ENCODE measurements at regions not wholly inside any gene's neighbourhood (a gene's known extent, or its start where the extent isn't known, plus 50 kb on each side); places are given as distances from the start of the nearest gene placed in this dataset.

- no peak overlapping the region for H3K27ac Mint-ChIP-seq
- intact Hi-C loops (cut with micrococcal nuclease), result no loop called here
- no peaks in the 10 kb centered on the region for H3K4me1 Mint-ChIP-seq
- no peaks in the 10 kb centered on the region for H3K36me3 Mint-ChIP-seq (ENCODE audit: low read depth)
- H3K27me3 Mint-ChIP-seq, result no peaks in the 10 kb centered on the region
- no peak overlapping the region for H3K4me3 Mint-ChIP-seq
- DNase-seq, result no peak
- H3K9me3 Mint-ChIP-seq, result peaks cover 3% of the 10 kb centered on the region
These were observed 1436.8 kb upstream of the PCDH9 start for GRCh38 chr13:68666774-68667397.

- Mint-ChIP-seq H3K27ac (no peak overlapping the region), H3K4me1 (no peaks in the 10 kb centered on the region), H3K36me3 (ENCODE audit: low read depth) (no peaks in the 10 kb centered on the region), H3K27me3 (no peaks in the 10 kb centered on the region), H3K9me3 (peaks cover 12% of the 10 kb centered on the region), H3K4me3 (no peak overlapping the region)
- no peak for DNase-seq
- intact Hi-C loops (cut with micrococcal nuclease), result no loop called here
These were observed 1415.7 kb upstream of the PCDH9 start for GRCh38 chr13:68645814-68646213.

GRCh38 chr13:68644611-68645010, 1414.5 kb upstream of the PCDH9 start:
- Mint-ChIP-seq H3K9me3 (peaks cover 12% of the 10 kb centered on the region), H3K4me3 (no peak overlapping the region), H3K4me1 (no peaks in the 10 kb centered on the region), H3K27me3 (no peaks in the 10 kb centered on the region), H3K27ac (no peak overlapping the region), H3K36me3 (ENCODE audit: low read depth) (no peaks in the 10 kb centered on the region)
- no peak for DNase-seq
- intact Hi-C loops (cut with micrococcal nuclease), result no loop called here

GRCh38 chr13:68636784-68637183, 1406.6 kb upstream of the PCDH9 start:
- DNase-seq, result no peak
- peaks cover 6% of the 10 kb centered on the region for H3K9me3 Mint-ChIP-seq
- H3K36me3 Mint-ChIP-seq (ENCODE audit: low read depth), result no peaks in the 10 kb centered on the region
- no peaks in the 10 kb centered on the region for H3K4me1 Mint-ChIP-seq
- intact Hi-C loops (cut with micrococcal nuclease), result no loop called here
- H3K4me3 Mint-ChIP-seq, result no peak overlapping the region
- H3K27me3 Mint-ChIP-seq, result no peaks in the 10 kb centered on the region
- H3K27ac Mint-ChIP-seq, result no peak overlapping the region

GRCh38 chr13:68628994-68629393, 1398.9 kb upstream of the PCDH9 start:
- H3K9me3 Mint-ChIP-seq, result peaks cover 9% of the 10 kb centered on the region
- no peaks in the 10 kb centered on the region for H3K4me1 Mint-ChIP-seq
- H3K4me3 Mint-ChIP-seq, result no peak overlapping the region
- no peaks in the 10 kb centered on the region for H3K27me3 Mint-ChIP-seq
- no peak overlapping the region for H3K27ac Mint-ChIP-seq
- H3K36me3 Mint-ChIP-seq (ENCODE audit: low read depth), result no peaks in the 10 kb centered on the region
- intact Hi-C loops (cut with micrococcal nuclease), result no loop called here
- DNase-seq, result no peak

- H3K27me3 Mint-ChIP-seq, result no peaks in the 10 kb centered on the region
- H3K4me1 Mint-ChIP-seq, result no peaks in the 10 kb centered on the region
- no peak for DNase-seq
- H3K4me3 Mint-ChIP-seq, result no peak overlapping the region
- intact Hi-C loops (cut with micrococcal nuclease), result no loop called here
- no peak overlapping the region for H3K27ac Mint-ChIP-seq
- H3K36me3 Mint-ChIP-seq (ENCODE audit: low read depth), result no peaks in the 10 kb centered on the region
- H3K9me3 Mint-ChIP-seq, result peaks cover 9% of the 10 kb centered on the region
These were observed 1397.2 kb upstream of the PCDH9 start for GRCh38 chr13:68627379-68627778.

GRCh38 chr13:68616600-68617222, 1386.6 kb upstream of the PCDH9 start:
- H3K4me3 Mint-ChIP-seq, result no peak overlapping the region
- no peaks in the 10 kb centered on the region for H3K27me3 Mint-ChIP-seq
- intact Hi-C loops (cut with micrococcal nuclease), result no loop called here
- H3K4me1 Mint-ChIP-seq, result no peaks in the 10 kb centered on the region
- peaks cover 15% of the 10 kb centered on the region for H3K9me3 Mint-ChIP-seq
- H3K36me3 Mint-ChIP-seq (ENCODE audit: low read depth), result no peaks in the 10 kb centered on the region
- H3K27ac Mint-ChIP-seq, result no peak overlapping the region
- DNase-seq, result no peak

- no peaks in the 10 kb centered on the region for H3K36me3 Mint-ChIP-seq (ENCODE audit: low read depth)
- no peak overlapping the region for H3K4me3 Mint-ChIP-seq
- H3K4me1 Mint-ChIP-seq, result no peaks in the 10 kb centered on the region
- H3K9me3 Mint-ChIP-seq, result peaks cover 10% of the 10 kb centered on the region
- no peak overlapping the region for H3K27ac Mint-ChIP-seq
- intact Hi-C loops (cut with micrococcal nuclease), result no loop called here
- no peak for DNase-seq
- no peaks in the 10 kb centered on the region for H3K27me3 Mint-ChIP-seq
These were observed 1379.5 kb upstream of the PCDH9 start for GRCh38 chr13:68609661-68610060.

GRCh38 chr13:68608147-68608546, 1378.0 kb upstream of the PCDH9 start:
- no peaks in the 10 kb centered on the region for H3K27me3 Mint-ChIP-seq
- no peak overlapping the region for H3K4me3 Mint-ChIP-seq
- H3K9me3 Mint-ChIP-seq, result peaks cover 10% of the 10 kb centered on the region
- H3K27ac Mint-ChIP-seq, result no peak overlapping the region
- intact Hi-C loops (cut with micrococcal nuclease), result no loop called here
- H3K36me3 Mint-ChIP-seq (ENCODE audit: low read depth), result no peaks in the 10 kb centered on the region
- DNase-seq, result no peak
- H3K4me1 Mint-ChIP-seq, result no peaks in the 10 kb centered on the region

GRCh38 chr13:68597641-68598040, 1367.5 kb upstream of the PCDH9 start:
- no peak overlapping the region for H3K4me3 Mint-ChIP-seq
- no peaks in the 10 kb centered on the region for H3K27me3 Mint-ChIP-seq

GRCh38 chr13:68588623-68589022, 1358.5 kb upstream of the PCDH9 start:
- no peaks in the 10 kb centered on the region for H3K27me3 Mint-ChIP-seq
- no peaks in the 10 kb centered on the region for H3K9me3 Mint-ChIP-seq
- H3K4me1 Mint-ChIP-seq, result no peaks in the 10 kb centered on the region
- H3K36me3 Mint-ChIP-seq (ENCODE audit: low read depth), result no peaks in the 10 kb centered on the region
- H3K4me3 Mint-ChIP-seq, result no peak overlapping the region
- no peak for DNase-seq
- H3K27ac Mint-ChIP-seq, result no peak overlapping the region
- intact Hi-C loops (cut with micrococcal nuclease), result no loop called here

More at GRCh38 chr13:68597641-68598040, 1367.5 kb upstream of the PCDH9 start:
- Mint-ChIP-seq H3K9me3 (no peaks in the 10 kb centered on the region), H3K36me3 (ENCODE audit: low read depth) (no peaks in the 10 kb centered on the region), H3K4me1 (no peaks in the 10 kb centered on the region), H3K27ac (no peak overlapping the region)
- intact Hi-C loops (cut with micrococcal nuclease), result no loop called here
- no peak for DNase-seq

GRCh38 chr13:68584776-68585175, 1354.6 kb upstream of the PCDH9 start:
- Mint-ChIP-seq H3K36me3 (ENCODE audit: low read depth) (no peaks in the 10 kb centered on the region), H3K27me3 (no peaks in the 10 kb centered on the region), H3K4me1 (no peaks in the 10 kb centered on the region), H3K4me3 (no peak overlapping the region), H3K27ac (no peak overlapping the region), H3K9me3 (peaks cover 3% of the 10 kb centered on the region)
- no peak for DNase-seq
- intact Hi-C loops (cut with micrococcal nuclease), result no loop called here

GRCh38 chr13:68574053-68574452, 1343.9 kb upstream of the PCDH9 start:
- no peak for DNase-seq
- Mint-ChIP-seq H3K27me3 (no peaks in the 10 kb centered on the region), H3K36me3 (ENCODE audit: low read depth) (no peaks in the 10 kb centered on the region), H3K4me1 (no peaks in the 10 kb centered on the region), H3K27ac (no peak overlapping the region), H3K4me3 (no peak overlapping the region), H3K9me3 (no peaks in the 10 kb centered on the region)
- intact Hi-C loops (cut with micrococcal nuclease), result no loop called here

- Mint-ChIP-seq H3K27me3 (no peaks in the 10 kb centered on the region), H3K4me3 (no peak overlapping the region), H3K36me3 (ENCODE audit: low read depth) (no peaks in the 10 kb centered on the region), H3K4me1 (no peaks in the 10 kb centered on the region), H3K27ac (no peak overlapping the region), H3K9me3 (peaks cover 4% of the 10 kb centered on the region)
- no peak for DNase-seq
- intact Hi-C loops (cut with micrococcal nuclease), result no loop called here
These were observed 1321.8 kb upstream of the PCDH9 start for GRCh38 chr13:68551701-68552522.
